ENCODE measurements at regions not wholly inside any gene's neighbourhood (a gene's known extent, or its start where the extent isn't known, plus 50 kb on each side); places are given as distances from the start of the nearest gene placed in this dataset.
"Not testable (repeated sequence)": the region's sequence is repeated elsewhere in the genome, so short reads cannot be mapped to it uniquely, and the experiment has no call there.

DNA sequence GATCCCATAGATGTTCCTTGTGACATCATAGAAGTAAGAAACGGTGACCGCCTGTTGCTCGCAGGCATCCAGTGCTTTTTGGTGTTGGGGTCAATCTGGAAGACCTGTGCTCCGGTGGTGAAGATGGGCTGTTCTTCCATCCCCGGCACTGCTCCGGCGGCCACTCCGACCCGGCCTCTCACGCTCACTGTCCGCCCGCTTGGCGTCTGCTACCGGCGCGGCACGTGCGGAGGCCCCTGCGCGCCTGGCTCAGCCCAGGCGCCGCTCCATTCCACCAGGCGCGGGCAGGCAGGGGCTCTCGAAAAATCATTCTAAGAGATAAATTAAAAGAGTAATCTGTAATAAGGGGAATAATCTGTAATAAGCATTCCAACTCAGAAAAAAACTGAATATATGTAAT, 934.5 kb downstream of the TMEM121 start:
- Histone ChIP-seq H3F3A (ENCODE audit: control insufficient read depth, insufficient read depth) (no peaks in the 10 kb centered on the region), H3K4me3 (ENCODE audit: low read length) (no peak overlapping the region), H3K4me2 (ENCODE audit: low read length) (no peak overlapping the region), H3K79me2 (ENCODE audit: control insufficient read depth, low read length) (no peaks in the 10 kb centered on the region), H3K9me3 (ENCODE audit: control insufficient read depth, insufficient read depth, low read length) (no peaks in the 10 kb centered on the region), H3K9me2 (replicated peaks; ENCODE audit: control insufficient read depth, low read length) (no peaks in the 10 kb centered on the region), H4K20me1 (ENCODE audit: control insufficient read depth, insufficient read depth, low read depth, low read length) (no peaks in the 10 kb centered on the region), H3K27me3 (ENCODE audit: control insufficient read depth, low read length) (no peaks in the 10 kb centered on the region), H3K27ac (ENCODE audit: low read depth, low read length) (no peak overlapping the region), H3K4me1 (ENCODE audit: control insufficient read depth, low read length) (no peaks in the 10 kb centered on the region), H3K36me3 (ENCODE audit: control insufficient read depth, low read length) (no peaks in the 10 kb centered on the region)
- TF ChIP-seq CTCF (IDR thresholded peaks at IDR 0.05; ENCODE audit: low read depth, low read length, poor library complexity, severe bottlenecking): no peak
- TF ChIP-seq EZH2phosphoT487 (IDR thresholded peaks at IDR 0.05; ENCODE audit: borderline replicate concordance, low read length): no peak

DNA sequence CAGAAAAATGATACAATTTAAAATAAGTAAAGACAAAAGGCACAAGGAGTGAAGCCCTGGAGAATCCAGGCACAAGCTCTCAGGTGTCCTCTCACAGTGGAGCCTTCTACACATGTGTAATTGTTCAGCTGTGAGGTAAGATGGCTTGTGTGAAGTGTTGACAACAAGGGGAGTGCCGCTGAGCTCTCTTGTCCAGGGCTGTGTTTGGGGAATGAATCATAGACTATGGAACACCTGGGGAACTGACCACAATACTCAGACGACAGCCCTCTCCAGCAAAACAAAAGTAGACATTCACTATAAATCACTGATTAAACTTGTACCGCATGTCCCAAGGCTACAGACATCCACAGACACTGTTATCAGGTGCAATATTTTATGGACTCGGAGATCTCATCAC, 940.1 kb downstream of the TMEM121 start:
- not testable (repeated sequence) for H3K4me3 ChIP-seq (ENCODE audit: low read length); H3K4me2 ChIP-seq (ENCODE audit: low read length); H4K20me1 ChIP-seq (ENCODE audit: control insufficient read depth, insufficient read depth, low read depth, low read length); H3K27me3 ChIP-seq (ENCODE audit: control insufficient read depth, low read length); H3K9me2 ChIP-seq (replicated peaks; ENCODE audit: control insufficient read depth, low read length); H3K36me3 ChIP-seq (ENCODE audit: control insufficient read depth, low read length); H3K4me1 ChIP-seq (ENCODE audit: control insufficient read depth, low read length); H3F3A ChIP-seq (ENCODE audit: control insufficient read depth, insufficient read depth); H3K79me2 ChIP-seq (ENCODE audit: control insufficient read depth, low read length); H3K9me3 ChIP-seq (ENCODE audit: control insufficient read depth, insufficient read depth, low read length); H3K27ac ChIP-seq (ENCODE audit: low read depth, low read length)

DNA sequence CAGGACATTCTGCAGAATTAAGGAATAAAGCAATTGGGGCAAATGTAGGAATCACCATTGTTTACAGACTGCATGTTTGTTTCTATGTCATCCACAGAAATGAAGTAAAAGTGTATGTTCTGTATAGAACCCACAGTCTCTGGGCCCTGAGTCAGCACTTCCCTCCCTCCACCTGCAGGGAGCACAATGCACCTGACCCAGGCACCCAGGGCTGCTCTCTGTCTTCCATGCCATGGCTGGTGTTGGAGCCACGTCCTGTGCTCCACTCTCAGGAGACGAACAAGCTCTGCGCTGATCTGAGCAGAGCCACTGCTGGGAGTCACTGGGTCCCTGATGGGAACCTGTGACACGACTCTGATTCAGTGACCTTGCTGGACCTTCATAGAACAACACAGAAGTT, 942.5 kb downstream of the TMEM121 start:
- not testable (repeated sequence) for H4K20me1 ChIP-seq (ENCODE audit: control insufficient read depth, insufficient read depth, low read depth, low read length); H3K79me2 ChIP-seq (ENCODE audit: control insufficient read depth, low read length); H3K4me2 ChIP-seq (ENCODE audit: low read length); H3K9me3 ChIP-seq (ENCODE audit: control insufficient read depth, insufficient read depth, low read length); H3K4me1 ChIP-seq (ENCODE audit: control insufficient read depth, low read length); H3K36me3 ChIP-seq (ENCODE audit: control insufficient read depth, low read length); H3F3A ChIP-seq (ENCODE audit: control insufficient read depth, insufficient read depth); H3K4me3 ChIP-seq (ENCODE audit: low read length); H3K27ac ChIP-seq (ENCODE audit: low read depth, low read length); H3K9me2 ChIP-seq (replicated peaks; ENCODE audit: control insufficient read depth, low read length); H3K27me3 ChIP-seq (ENCODE audit: control insufficient read depth, low read length)

- not testable (repeated sequence) for H3K9me3 ChIP-seq (ENCODE audit: control insufficient read depth, insufficient read depth, low read length)
Observed at GRCh38 chr14:106470028-106470427, 943.6 kb downstream of the TMEM121 start.

GRCh38 chr14:106474261-106475028, 948.1 kb downstream of the TMEM121 start:
- H3K4me2 ChIP-seq (ENCODE audit: low read length); H3K79me2 ChIP-seq (ENCODE audit: control insufficient read depth, low read length); H3K4me3 ChIP-seq (ENCODE audit: low read length): not testable (repeated sequence)

More at GRCh38 chr14:106470028-106470427, 943.6 kb downstream of the TMEM121 start:
- H3K4me2 ChIP-seq (ENCODE audit: low read length); H3K4me1 ChIP-seq (ENCODE audit: control insufficient read depth, low read length); H3F3A ChIP-seq (ENCODE audit: control insufficient read depth, insufficient read depth); H3K9me2 ChIP-seq (replicated peaks; ENCODE audit: control insufficient read depth, low read length); H3K36me3 ChIP-seq (ENCODE audit: control insufficient read depth, low read length); H3K27ac ChIP-seq (ENCODE audit: low read depth, low read length); H3K27me3 ChIP-seq (ENCODE audit: control insufficient read depth, low read length); H3K4me3 ChIP-seq (ENCODE audit: low read length); H4K20me1 ChIP-seq (ENCODE audit: control insufficient read depth, insufficient read depth, low read depth, low read length); H3K79me2 ChIP-seq (ENCODE audit: control insufficient read depth, low read length): not testable (repeated sequence)

GRCh38 chr14:106475214-106475613, 948.8 kb downstream of the TMEM121 start:
- not testable (repeated sequence) for H3K4me1 ChIP-seq (ENCODE audit: control insufficient read depth, low read length); H3K4me2 ChIP-seq (ENCODE audit: low read length); H3K9me3 ChIP-seq (ENCODE audit: control insufficient read depth, insufficient read depth, low read length); H3K79me2 ChIP-seq (ENCODE audit: control insufficient read depth, low read length); H3K27ac ChIP-seq (ENCODE audit: low read depth, low read length); H3K9me2 ChIP-seq (replicated peaks; ENCODE audit: control insufficient read depth, low read length); H3K36me3 ChIP-seq (ENCODE audit: control insufficient read depth, low read length); H3K27me3 ChIP-seq (ENCODE audit: control insufficient read depth, low read length); H3K4me3 ChIP-seq (ENCODE audit: low read length); H3F3A ChIP-seq (ENCODE audit: control insufficient read depth, insufficient read depth); H4K20me1 ChIP-seq (ENCODE audit: control insufficient read depth, insufficient read depth, low read depth, low read length)

More at GRCh38 chr14:106474261-106475028, 948.1 kb downstream of the TMEM121 start:
- H3K27me3 ChIP-seq (ENCODE audit: control insufficient read depth, low read length); H3K27ac ChIP-seq (ENCODE audit: low read depth, low read length); H4K20me1 ChIP-seq (ENCODE audit: control insufficient read depth, insufficient read depth, low read depth, low read length); H3K4me1 ChIP-seq (ENCODE audit: control insufficient read depth, low read length); H3K9me3 ChIP-seq (ENCODE audit: control insufficient read depth, insufficient read depth, low read length); H3F3A ChIP-seq (ENCODE audit: control insufficient read depth, insufficient read depth); H3K9me2 ChIP-seq (replicated peaks; ENCODE audit: control insufficient read depth, low read length); H3K36me3 ChIP-seq (ENCODE audit: control insufficient read depth, low read length): not testable (repeated sequence)

GRCh38 chr14:106477600-106477999, 951.2 kb downstream of the TMEM121 start:
- H3F3A ChIP-seq (ENCODE audit: control insufficient read depth, insufficient read depth); H3K4me1 ChIP-seq (ENCODE audit: control insufficient read depth, low read length); H3K36me3 ChIP-seq (ENCODE audit: control insufficient read depth, low read length); H4K20me1 ChIP-seq (ENCODE audit: control insufficient read depth, insufficient read depth, low read depth, low read length); H3K79me2 ChIP-seq (ENCODE audit: control insufficient read depth, low read length); H3K9me2 ChIP-seq (replicated peaks; ENCODE audit: control insufficient read depth, low read length); H3K9me3 ChIP-seq (ENCODE audit: control insufficient read depth, insufficient read depth, low read length); H3K27me3 ChIP-seq (ENCODE audit: control insufficient read depth, low read length); H3K27ac ChIP-seq (ENCODE audit: low read depth, low read length); H3K4me3 ChIP-seq (ENCODE audit: low read length); H3K4me2 ChIP-seq (ENCODE audit: low read length): not testable (repeated sequence)

Measured in DOHH2 (cell line).